HCT116 (cell line): ENCODE measurements at regions not wholly inside any gene's neighbourhood (a gene's known extent, or its start where the extent isn't known, plus 50 kb on each side); places are given as distances from the start of the nearest gene placed in this dataset.

Experiments
- ATAC-seq: fragments of 200-7000 bp; cut with Tn5 transposase; 2 replicates; pipeline ENCODE4 v1.9.1; 2020; ENCODE audit warnings: mild to moderate bottlenecking, moderate library complexity
- BruUV-seq: library from RNA; stranded (reverse); fragments of 400-500 nt; replicated peaks from 2 replicates; lab custom pipeline; 2021; lab: Mats Ljungman, UMichigan
- CTCF ChIA-PET: fragments of 300-600 bp; sonication (Branson Sonifier 250); formaldehyde crosslinking; loops from one replicate; lab custom pipeline; 2021; ENCODE audit warnings: antibody characterized with exemption; lab: Charles Lee
- POLR2A ChIA-PET: fragments of 300-600, 350-600 bp; sonication (Branson Sonifier 250); formaldehyde crosslinking; loops from one replicate; lab custom pipeline; 2021; ENCODE audit warnings: antibody characterized with exemption; lab: Charles Lee
- RAD21 ChIA-PET, 2 experiments: fragments of 300-600 bp; sonication (Branson Sonifier 250); formaldehyde crosslinking; loops; one replicate each; lab custom pipeline; 2023; ENCODE audit warnings: low total read pairs in 2 of 2; ENCODE audit not compliant: uncharacterized antibody in 2 of 2, unreplicated experiment in 2 of 2, low non-redundant PET in 1 of 2; lab: Charles Lee
- DNase-seq: peaks from one replicate; pipeline ENCODE4 v3.0.0-alpha.2; 2010; ENCODE audit warnings: low read depth, low spot score
- H2AFZ ChIP-seq: fragments of 200-600 bp; shearing (Covaris generic), sonication (generic); 2 replicates; pipeline ENCODE4 v1.6.1; 2017; ENCODE audit warnings: low read depth, mixed run types, mixed read lengths, antibody characterized with exemption, low read length; ENCODE audit not compliant: poor library complexity, severe bottlenecking
- H3K27ac ChIP-seq: 2 replicates; pipeline ENCODE4 v1.5.1; 2012; ENCODE audit warnings: low read depth, low read length
- H3K27me3 ChIP-seq: fragments of 200-600 bp; sonication (generic); 2 replicates; pipeline ENCODE4 v1.6.1; 2016; ENCODE audit warnings: mixed run types, low read length, mixed read lengths; ENCODE audit not compliant: insufficient read depth
- H3K36me3 ChIP-seq, 2 experiments: fragments of 200-500 bp in 1 of 2; fragments of 200-600 bp in 1 of 2; sonication (Bioruptor generic) in 1 of 2; sonication (generic) in 1 of 2; 2 replicates each; pipeline versions ENCODE4 v1.5.1 to v1.6.1; 2014 to 2016; ENCODE audit warnings: low read length in 2 of 2, inconsistent platforms in 1 of 2, mixed read lengths in 1 of 2, mixed run types in 1 of 2; ENCODE audit not compliant: insufficient read depth in 2 of 2, control insufficient read depth in 1 of 2
- H3K4me1 ChIP-seq, 2 experiments: fragments of 200-600 bp in 1 of 2; sonication (generic) in 1 of 2; 2 replicates each; pipeline versions ENCODE4 v1.5.1 to v1.6.1; 2012 to 2017; ENCODE audit warnings: low read length in 2 of 2, inconsistent platforms in 1 of 2, mild to moderate bottlenecking in 1 of 2, mixed read lengths in 1 of 2, mixed run types in 1 of 2, moderate library complexity in 1 of 2; ENCODE audit not compliant: insufficient read depth in 2 of 2, control insufficient read depth in 1 of 2
- H3K4me2 ChIP-seq: fragments of 200-600 bp; sonication (generic); 2 replicates; pipeline ENCODE4 v1.6.1; 2017; ENCODE audit warnings: mixed run types, low read length, mixed read lengths
- H3K4me3 ChIP-seq, 2 experiments: fragments of 200-600 bp in 1 of 2; sonication (generic) in 1 of 2; replicated peaks in 1 of 2; 2 replicates each; pipeline ENCODE4 v1.5.1; 2011 to 2016; ENCODE audit warnings: low read length in 2 of 2, control low read depth in 1 of 2, low read depth in 1 of 2, mild to moderate bottlenecking in 1 of 2, mixed read lengths in 1 of 2, mixed run types in 1 of 2
- H3K79me2 ChIP-seq: fragments of 200-600 bp; sonication (generic); 2 replicates; pipeline ENCODE4 v1.6.1; 2017; ENCODE audit warnings: mild to moderate bottlenecking, mixed run types, low read length, moderate library complexity, mixed read lengths; ENCODE audit not compliant: insufficient read depth
- H3K9ac ChIP-seq: fragments of 200-600 bp; sonication (generic); 2 replicates; pipeline ENCODE4 v1.6.1; 2016; ENCODE audit warnings: low read length, mixed read lengths
- H3K9me2 ChIP-seq: fragments of 200-600 bp; sonication (generic), shearing (Covaris generic); 2 replicates; pipeline ENCODE4 v1.6.1; 2017; ENCODE audit warnings: mixed run types, mild to moderate bottlenecking, moderate library complexity; ENCODE audit not compliant: insufficient read depth
- H3K9me3 ChIP-seq, 2 experiments: fragments of 200-500 bp in 1 of 2; fragments of 200-600 bp in 1 of 2; sonication (Bioruptor generic) in 1 of 2; sonication (generic) in 1 of 2; 2 replicates each; pipeline ENCODE4 v1.6.1; 2014 to 2017; ENCODE audit warnings: low read length in 2 of 2, mixed read lengths in 2 of 2, inconsistent platforms in 1 of 2, low read depth in 1 of 2, mild to moderate bottlenecking in 1 of 2, mixed run types in 1 of 2, moderate library complexity in 1 of 2; ENCODE audit not compliant: control insufficient read depth in 1 of 2, insufficient read depth in 1 of 2
- H4K20me1 ChIP-seq: fragments of 200-600 bp; sonication (generic), shearing (Covaris generic); 2 replicates; pipeline ENCODE4 v1.6.1; 2017; ENCODE audit warnings: mixed run types, mild to moderate bottlenecking, moderate library complexity; ENCODE audit not compliant: insufficient read depth
- ELF1 ChIP-seq: IDR thresholded peaks from 2 replicates; pipeline ENCODE4 v1.6.1; 2012; ENCODE audit warnings: low read depth, borderline replicate concordance
- EZH2phosphoT487 ChIP-seq: fragments of 200-600 bp; IDR thresholded peaks from 2 replicates; pipeline ENCODE4 v1.6.1; 2018; ENCODE audit warnings: antibody characterized with exemption, borderline replicate concordance
- FOSL1 ChIP-seq: IDR thresholded peaks from 2 replicates; pipeline ENCODE4 v1.6.1; 2012; ENCODE audit warnings: low read depth
- JUND ChIP-seq: IDR thresholded peaks from 2 replicates; pipeline ENCODE4 v1.6.1; 2012
- RAD21 ChIP-seq: IDR thresholded peaks from 2 replicates; pipeline ENCODE4 v1.6.1; 2012; ENCODE audit warnings: low read depth, mild to moderate bottlenecking
- REST ChIP-seq: IDR thresholded peaks from 2 replicates; pipeline ENCODE4 v1.6.1; 2012; ENCODE audit warnings: low read depth
- TCF7L2 ChIP-seq: IDR thresholded peaks from 2 replicates; pipeline ENCODE4 v1.7.0; 2011; ENCODE audit warnings: borderline replicate concordance, inconsistent platforms; ENCODE audit not compliant: insufficient read depth, insufficient read length; ENCODE audit errors: extremely low read depth
- intact Hi-C: fragments of 100-400 bp; cut with micrococcal nuclease; formaldehyde crosslinking; loops from 2 replicates; pipeline ENCODE4 v1.10.0; 2022

DNA sequence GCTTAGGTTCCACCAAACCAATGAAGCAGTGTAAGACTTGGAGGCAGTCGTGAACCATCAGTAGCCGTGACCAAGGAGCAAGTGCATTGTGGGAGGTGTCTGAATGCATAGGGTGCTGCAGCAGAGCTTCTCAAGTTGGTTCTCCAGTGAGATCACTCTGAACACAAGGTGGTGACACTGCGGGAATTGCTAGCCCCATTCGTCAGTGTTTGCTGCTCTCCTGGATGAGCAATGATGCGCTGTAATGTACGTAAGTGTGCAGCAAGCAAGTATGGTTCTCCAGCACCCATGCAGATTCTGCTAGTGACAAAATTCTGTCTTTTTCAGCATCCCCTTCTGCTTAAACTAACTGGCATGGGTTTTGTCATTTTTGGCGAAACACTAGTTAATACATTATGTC lies 97.6 kb upstream of the HTR2A start:
- no peaks in the 10 kb centered on the region for H3K36me3 ChIP-seq
- no peak overlapping the region for H3K27ac ChIP-seq
- ChIA-PET RAD21 (no interaction called here), CTCF (no interaction called here), POLR2A (no interaction called here)
- intact Hi-C loops: no loop called here
- TF ChIP-seq EZH2phosphoT487 (no peak), TCF7L2 (no peak), ELF1 (no peak), FOSL1 (no peak), REST (no peak), RAD21 (no peak), JUND (no peak)
- H3K9ac ChIP-seq: no peak overlapping the region
- H4K20me1 ChIP-seq: no peaks in the 10 kb centered on the region
- no peak overlapping the region for H2AFZ ChIP-seq
- BruUV-seq: no TSS peak
- peaks cover 30% of the 10 kb centered on the region for H3K27me3 ChIP-seq
- H3K9me3 ChIP-seq: no peaks in the 10 kb centered on the region
- H3K4me2 ChIP-seq: no peak overlapping the region
- no peak for DNase-seq
- H3K4me1 ChIP-seq: no peaks in the 10 kb centered on the region
- no peaks in the 10 kb centered on the region for H3K9me2 ChIP-seq
- H3K79me2 ChIP-seq: no peaks in the 10 kb centered on the region
- no peak overlapping the region for H3K4me3 ChIP-seq
- ATAC-seq: no peak
